ENCODE measurements at regions not wholly inside any gene's neighbourhood (a gene's known extent, or its start where the extent isn't known, plus 50 kb on each side); places are given as distances from the start of the nearest gene placed in this dataset.

DNA sequence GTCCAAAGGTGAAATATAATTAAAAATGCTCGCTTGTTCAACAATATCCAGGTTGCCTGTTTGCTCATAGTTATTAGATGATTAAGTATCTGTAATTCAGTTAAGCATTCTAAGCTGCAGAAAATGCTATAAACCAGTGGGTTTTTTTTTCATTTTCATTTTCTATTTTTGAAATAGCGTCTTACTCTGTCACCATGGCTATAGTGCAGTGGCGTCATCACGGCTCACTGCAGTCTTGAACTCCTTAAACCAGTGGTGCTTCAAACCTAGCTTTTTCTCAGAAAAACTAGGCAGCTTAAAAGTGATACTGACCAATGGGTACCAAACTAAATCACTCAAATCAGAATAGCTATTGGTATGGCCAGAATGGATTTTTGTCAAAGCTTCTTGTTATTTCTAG is 925.2 kb downstream of the TSN start:
- Mint-ChIP-seq H3K36me3 (ENCODE audit: low read depth) (no peaks in the 10 kb centered on the region), H3K27ac (ENCODE audit: unreplicated experiment) (no peak overlapping the region), H3K4me3 (no peak overlapping the region), H3K4me1 (no peaks in the 10 kb centered on the region), H3K9me3 (peaks cover 3% of the 10 kb centered on the region), H3K27me3 (ENCODE audit: low read depth) (no peaks in the 10 kb centered on the region)
- DNase-seq (ENCODE audit: low read depth, low spot score): no peak
- TF ChIP-seq, protein P1, sequence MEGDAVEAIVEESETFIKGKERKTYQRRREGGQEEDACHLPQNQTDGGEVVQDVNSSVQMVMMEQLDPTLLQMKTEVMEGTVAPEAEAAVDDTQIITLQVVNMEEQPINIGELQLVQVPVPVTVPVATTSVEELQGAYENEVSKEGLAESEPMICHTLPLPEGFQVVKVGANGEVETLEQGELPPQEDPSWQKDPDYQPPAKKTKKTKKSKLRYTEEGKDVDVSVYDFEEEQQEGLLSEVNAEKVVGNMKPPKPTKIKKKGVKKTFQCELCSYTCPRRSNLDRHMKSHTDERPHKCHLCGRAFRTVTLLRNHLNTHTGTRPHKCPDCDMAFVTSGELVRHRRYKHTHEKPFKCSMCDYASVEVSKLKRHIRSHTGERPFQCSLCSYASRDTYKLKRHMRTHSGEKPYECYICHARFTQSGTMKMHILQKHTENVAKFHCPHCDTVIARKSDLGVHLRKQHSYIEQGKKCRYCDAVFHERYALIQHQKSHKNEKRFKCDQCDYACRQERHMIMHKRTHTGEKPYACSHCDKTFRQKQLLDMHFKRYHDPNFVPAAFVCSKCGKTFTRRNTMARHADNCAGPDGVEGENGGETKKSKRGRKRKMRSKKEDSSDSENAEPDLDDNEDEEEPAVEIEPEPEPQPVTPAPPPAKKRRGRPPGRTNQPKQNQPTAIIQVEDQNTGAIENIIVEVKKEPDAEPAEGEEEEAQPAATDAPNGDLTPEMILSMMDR (conservative IDR thresholded peaks at IDR 0.05): no peak

DNA sequence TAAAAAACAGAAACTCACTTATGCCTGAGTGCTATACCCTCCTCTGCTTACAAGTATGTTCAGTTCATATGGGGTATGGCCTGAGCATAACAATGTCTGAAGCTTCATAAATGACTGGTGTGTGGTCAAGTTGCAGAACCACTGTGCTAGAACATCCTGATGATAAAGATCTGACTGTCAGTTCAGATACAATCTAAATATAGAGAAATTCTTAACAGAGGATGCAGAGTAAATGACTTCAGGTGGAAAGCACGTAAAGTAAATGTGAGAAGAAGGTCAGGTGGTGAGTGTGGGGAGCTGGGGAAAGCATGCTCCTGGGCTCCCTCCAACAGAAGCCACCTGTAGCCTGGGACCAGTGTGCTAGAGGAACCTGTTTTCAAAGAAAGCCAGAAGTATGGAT is 926.2 kb downstream of the TSN start:
- TF ChIP-seq, protein P1 (conservative IDR thresholded peaks at IDR 0.05): no peak
- Mint-ChIP-seq H3K4me3 (no peak overlapping the region), H3K27me3 (ENCODE audit: low read depth) (no peaks in the 10 kb centered on the region), H3K36me3 (ENCODE audit: low read depth) (peaks cover 2% of the 10 kb centered on the region), H3K27ac (ENCODE audit: unreplicated experiment) (no peak overlapping the region), H3K9me3 (peaks cover 3% of the 10 kb centered on the region), H3K4me1 (no peaks in the 10 kb centered on the region)
- no peak for DNase-seq (ENCODE audit: low read depth, low spot score)

DNA sequence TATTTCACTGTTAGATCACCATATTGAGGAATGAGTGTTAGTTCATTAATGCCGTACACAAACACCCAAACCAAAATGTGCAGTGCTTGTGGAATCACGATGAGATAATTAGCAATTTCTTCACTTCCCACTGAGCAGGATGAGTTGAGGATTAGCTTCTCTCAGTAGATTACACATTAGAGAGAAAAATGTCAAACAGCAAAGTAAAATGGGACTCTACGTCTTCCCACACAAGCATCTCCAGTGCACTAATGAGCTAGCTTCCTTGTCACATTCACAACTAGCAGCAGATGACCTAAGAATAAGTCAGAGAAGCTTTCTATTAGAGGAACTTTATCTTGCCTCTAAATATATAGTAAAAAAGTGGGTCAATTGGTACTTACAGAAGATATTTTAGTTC is 926.9 kb downstream of the TSN start:
- no peaks in the 10 kb centered on the region for H3K4me1 Mint-ChIP-seq
- TF ChIP-seq, protein P1 (conservative IDR thresholded peaks at IDR 0.05): no peak
- no peaks in the 10 kb centered on the region for H3K27me3 Mint-ChIP-seq (ENCODE audit: low read depth)
- no peak overlapping the region for H3K27ac Mint-ChIP-seq (ENCODE audit: unreplicated experiment)
- peaks cover 3% of the 10 kb centered on the region for H3K9me3 Mint-ChIP-seq
- H3K36me3 Mint-ChIP-seq (ENCODE audit: low read depth): peaks cover 2% of the 10 kb centered on the region
- no peak overlapping the region for H3K4me3 Mint-ChIP-seq
- DNase-seq (ENCODE audit: low read depth, low spot score): no peak

DNA sequence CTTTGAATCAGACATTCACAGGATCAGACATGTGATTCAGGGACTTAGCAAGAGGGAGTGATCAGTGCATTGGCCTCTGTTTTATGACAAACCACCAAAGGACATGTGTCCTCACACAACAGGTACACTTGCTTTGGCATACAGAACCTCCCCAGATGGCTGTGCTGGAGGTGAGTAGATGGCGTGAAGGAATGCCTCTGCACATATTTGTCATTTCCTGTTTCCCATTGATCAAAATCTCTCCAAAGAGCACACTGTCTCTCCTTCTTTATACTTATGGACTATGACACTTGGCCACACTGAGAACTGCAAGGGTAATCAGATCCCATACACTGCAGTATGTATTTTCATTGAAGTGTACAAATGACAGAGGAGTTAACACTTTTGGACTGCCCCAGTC is 927.6 kb downstream of the TSN start:
- TF ChIP-seq, protein P1 (conservative IDR thresholded peaks at IDR 0.05): no peak
- no peaks in the 10 kb centered on the region for H3K27me3 Mint-ChIP-seq (ENCODE audit: low read depth)
- DNase-seq (ENCODE audit: low read depth, low spot score): no peak
- peaks cover 2% of the 10 kb centered on the region for H3K36me3 Mint-ChIP-seq (ENCODE audit: low read depth)
- H3K4me1 Mint-ChIP-seq: no peaks in the 10 kb centered on the region
- no peak overlapping the region for H3K27ac Mint-ChIP-seq (ENCODE audit: unreplicated experiment)
- no peak overlapping the region for H3K4me3 Mint-ChIP-seq
- H3K9me3 Mint-ChIP-seq: peaks cover 3% of the 10 kb centered on the region

DNA sequence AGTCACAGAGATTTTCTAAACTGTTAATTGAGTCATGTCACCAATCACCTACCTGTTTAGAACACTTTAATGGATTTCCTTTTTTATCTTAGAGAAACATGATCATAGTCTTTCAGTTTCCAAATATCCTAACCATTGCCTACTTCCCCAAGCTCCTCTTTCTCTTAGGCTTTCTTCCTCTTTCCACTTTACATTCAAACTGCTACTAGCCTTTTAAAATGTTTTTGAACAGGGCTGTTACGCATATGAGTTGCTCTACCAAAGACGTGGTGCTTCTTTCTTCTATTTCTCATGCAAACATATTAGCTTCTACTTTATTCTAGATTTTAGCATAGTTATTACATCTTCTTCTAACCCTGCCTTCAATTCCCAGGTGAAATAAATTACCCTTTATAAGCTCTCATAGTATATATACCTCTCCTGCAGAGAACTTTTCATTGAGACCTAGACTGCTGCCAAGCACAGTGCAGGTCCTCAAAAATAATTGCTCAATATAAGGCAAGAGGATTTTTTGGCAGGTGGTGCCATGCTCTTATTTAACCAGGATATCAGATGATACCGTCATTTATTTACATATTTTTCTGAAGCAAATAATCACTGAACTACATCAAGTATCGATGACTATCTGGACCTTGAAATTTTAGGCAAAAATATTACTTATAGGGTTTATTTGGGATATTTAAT is 937.1 kb downstream of the TSN start:
- DNase-seq (ENCODE audit: low read depth, low spot score): no peak
- TF ChIP-seq, protein P1 (conservative IDR thresholded peaks at IDR 0.05): no peak
- no peak overlapping the region for H3K4me3 Mint-ChIP-seq
- no peaks in the 10 kb centered on the region for H3K36me3 Mint-ChIP-seq (ENCODE audit: low read depth)
- no peaks in the 10 kb centered on the region for H3K4me1 Mint-ChIP-seq
- H3K27me3 Mint-ChIP-seq (ENCODE audit: low read depth): no peaks in the 10 kb centered on the region
- peaks cover 2% of the 10 kb centered on the region for H3K9me3 Mint-ChIP-seq
- no peak overlapping the region for H3K27ac Mint-ChIP-seq (ENCODE audit: unreplicated experiment)

Data from neural crest cell (in vitro differentiated cells).